B cell (primary cell): ENCODE measurements at regions not wholly inside any gene's neighbourhood (a gene's known extent, or its start where the extent isn't known, plus 50 kb on each side); places are given as distances from the start of the nearest gene placed in this dataset.

ENCODE experiments used
- ATAC-seq: fragments of 200-7000 bp; cut with Tn5 transposase; one replicate; pipeline ENCODE4 v1.10.0; 2021; ENCODE audit warnings: low read depth, mild to moderate bottlenecking, moderate number of reproducible peaks, moderate library complexity
- CTCF ChIA-PET: fragments of 350-600 bp; sonication (Branson Sonifier 250); formaldehyde crosslinking; loops from one replicate; lab custom pipeline; 2021; ENCODE audit warnings: antibody characterized with exemption, inconsistent platforms; lab: Charles Lee
- POLR2A ChIA-PET: fragments of 350-600 bp; sonication (Branson Sonifier 250); formaldehyde crosslinking; loops from one replicate; lab custom pipeline; 2021; ENCODE audit warnings: antibody characterized with exemption; lab: Charles Lee
- DNase-seq: peaks from one replicate; pipeline ENCODE4 v3.0.0; 2013
- H2AFZ ChIP-seq: 2 replicates; pipeline ENCODE4 v1.6.1; 2012; ENCODE audit warnings: mild to moderate bottlenecking, low read depth, low read length; ENCODE audit not compliant: insufficient read depth, poor library complexity, severe bottlenecking
- H3K27ac ChIP-seq, 2 donors: 1 replicate in 1 of 2; 2 replicates in 1 of 2; pipeline ENCODE4 v1.5.1; 2012 to 2013; ENCODE audit warnings: low read length in 2 of 2, mild to moderate bottlenecking in 2 of 2, moderate library complexity in 1 of 2
- H3K27me3 ChIP-seq, 4 experiments: fragments of 200-600 bp in 1 of 4; sonication (generic) in 1 of 4; replicated peaks in 1 of 4; 1 replicate in 2 of 4; 2 replicates in 2 of 4; pipeline versions ENCODE4 v1.6.1 to v1.7.0; 2013 to 2016; ENCODE audit warnings: low read length in 3 of 4, mild to moderate bottlenecking in 2 of 4, mixed read lengths in 1 of 4, moderate library complexity in 1 of 4; ENCODE audit not compliant: insufficient read depth in 4 of 4, control insufficient read depth in 3 of 4; ENCODE audit errors: control extremely low read depth in 1 of 4
- H3K36me3 ChIP-seq, 2 experiments: replicated peaks in 1 of 2; 1 replicate in 1 of 2; 2 replicates in 1 of 2; pipeline versions ENCODE4 v1.6.1 to v1.7.1; 2013; ENCODE audit warnings: low read length in 1 of 2; ENCODE audit not compliant: insufficient read depth in 2 of 2, control insufficient read depth in 1 of 2; ENCODE audit errors: control extremely low read depth in 1 of 2, extremely low read depth in 1 of 2
- H3K4me1 ChIP-seq, 2 donors: fragments of 200-600 bp in 1 of 2; sonication (generic) in 1 of 2; 1 replicate in 1 of 2; 2 replicates in 1 of 2; pipeline versions ENCODE4 v1.5.1 to v1.6.1; 2013 to 2017; ENCODE audit warnings: low read length in 2 of 2; ENCODE audit not compliant: control insufficient read depth in 2 of 2, insufficient read depth in 2 of 2
- H3K4me2 ChIP-seq: replicated peaks from 2 replicates; pipeline ENCODE3; 2012; ENCODE audit warnings: mild to moderate bottlenecking, low read depth, low read length; ENCODE audit not compliant: poor library complexity, severe bottlenecking
- H3K4me3 ChIP-seq, 5 experiments: fragments of 200-600 bp in 1 of 5; sonication (generic) in 1 of 5; 1 replicate in 3 of 5; 2 replicates in 2 of 5; pipeline versions ENCODE4 v1.5.1 to v1.7.0; 2011 to 2016; ENCODE audit warnings: low read length in 4 of 5, mild to moderate bottlenecking in 4 of 5, low read depth in 2 of 5, control low read depth in 1 of 5, moderate library complexity in 1 of 5; ENCODE audit not compliant: insufficient read depth in 1 of 5; ENCODE audit errors: control extremely low read depth in 1 of 5, extremely low read depth in 1 of 5
- H3K79me2 ChIP-seq: fragments of 200-600 bp; sonication (generic); one replicate; pipeline ENCODE4 v1.6.0; 2016; ENCODE audit warnings: low read length; ENCODE audit not compliant: control insufficient read depth, insufficient read depth
- H3K9ac ChIP-seq: fragments of 200-600 bp; sonication (generic); 2 replicates; pipeline ENCODE4 v1.6.1; 2017; ENCODE audit warnings: mild to moderate bottlenecking, low read length, moderate library complexity
- H3K9me3 ChIP-seq, 3 donors: one replicate each; pipeline versions ENCODE4 v1.6.1 to v1.7.1; 2013; ENCODE audit warnings: low read length in 2 of 3; ENCODE audit not compliant: control insufficient read depth in 2 of 3, insufficient read depth in 1 of 3; ENCODE audit errors: control extremely low read depth in 1 of 3
- H4K20me1 ChIP-seq: 2 replicates; pipeline ENCODE4 v1.6.0; 2012; ENCODE audit warnings: mild to moderate bottlenecking, low read length; ENCODE audit not compliant: insufficient read depth, control insufficient read depth, poor library complexity, severe bottlenecking
- H3K27ac Mint-ChIP-seq: one replicate; pipeline ENCODE4 v1.8.0; 2021; ENCODE audit warnings: mixed read lengths
- H3K27me3 Mint-ChIP-seq: one replicate; pipeline ENCODE4 v1.8.0; 2021; ENCODE audit warnings: mixed read lengths
- H3K4me1 Mint-ChIP-seq: one replicate; pipeline ENCODE4 v1.8.0; 2021; ENCODE audit warnings: mixed read lengths
- H3K4me3 Mint-ChIP-seq: one replicate; pipeline ENCODE4 v1.8.0; 2021; ENCODE audit warnings: mixed read lengths
- H3K9me3 Mint-ChIP-seq: one replicate; pipeline ENCODE4 v1.8.0; 2022; ENCODE audit warnings: mixed read lengths; ENCODE audit not compliant: insufficient read depth
- EZH2 ChIP-seq: IDR thresholded peaks from 2 replicates; pipeline ENCODE4 v1.6.1; 2012; ENCODE audit warnings: borderline replicate concordance, low read depth, mild to moderate bottlenecking, moderate library complexity, low read length; ENCODE audit not compliant: insufficient read depth, poor library complexity, severe bottlenecking
- WGBS: methylation state at CpG from one replicate; pipeline ENCODE4 v1.1.5; 2013; ENCODE audit warnings: missing lambda C conversion rate; ENCODE audit not compliant: insufficient coverage; 5-methylcytosine and 5-hydroxymethylcytosine counted together
- intact Hi-C: fragments of 100-400 bp; cut with micrococcal nuclease; formaldehyde crosslinking; loops from one replicate; pipeline ENCODE4 v1.10.0; 2022
- TF ChIP-seq, protein P1 (sequence below): fragments of 200-600 bp; IDR thresholded peaks from one replicate; pipeline ENCODE4 v1.8.0; 2022; ENCODE audit warnings: antibody characterized with exemption, mild to moderate bottlenecking

DNA sequence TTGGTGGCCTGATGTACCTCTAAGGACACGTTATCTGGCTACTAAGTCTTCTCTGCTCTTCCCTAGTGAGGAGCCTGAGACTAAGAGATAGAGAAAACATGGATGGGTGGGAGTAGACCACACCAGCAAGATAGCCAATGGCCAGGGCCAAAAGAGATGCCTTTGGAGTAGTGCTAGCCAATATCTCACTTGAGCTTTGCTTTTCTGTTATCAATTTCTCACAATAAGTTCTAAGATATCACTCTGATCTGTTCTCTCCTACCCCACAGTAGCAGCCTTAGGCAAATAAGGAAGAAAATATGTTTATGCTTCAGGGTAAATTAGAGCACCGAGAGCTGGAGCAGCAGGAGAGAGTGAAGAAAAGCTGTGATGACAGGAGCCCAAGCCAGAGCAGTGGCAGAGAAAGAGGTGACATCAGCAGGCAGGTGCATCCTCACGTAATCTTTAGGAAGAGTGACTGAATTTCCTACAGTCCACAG lies 343.9 kb upstream of the NOCT start:
- POLR2A ChIA-PET = no interaction called here

DNA sequence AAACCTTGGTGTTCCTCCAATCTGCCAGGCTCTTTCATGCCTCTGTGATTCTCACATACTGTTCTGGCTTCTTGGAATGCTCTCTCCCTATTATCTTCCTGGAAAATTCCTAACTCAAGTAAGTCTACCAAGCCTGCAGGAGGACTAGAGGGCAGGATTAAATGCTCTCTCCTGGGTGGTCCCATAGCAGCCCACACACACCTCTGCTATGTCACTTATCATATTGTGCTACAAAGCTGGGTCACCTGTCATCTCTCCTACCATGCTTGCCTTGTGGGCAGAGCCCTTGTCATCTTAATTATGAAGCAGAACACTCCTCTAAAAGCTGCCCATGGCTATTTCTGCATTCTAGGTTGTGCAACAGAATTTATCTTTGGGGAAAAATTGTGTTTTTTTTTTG lies 344.5 kb upstream of the NOCT start:
- no peaks in the 10 kb centered on the region for H3K79me2 ChIP-seq
- DNase-seq (no peak), ATAC-seq (no peak)
- no peak overlapping the region for H3K4me2 ChIP-seq
- no peak overlapping the region for H3K4me3 ChIP-seq
- peaks cover 0 to 3% (median 0%) of the 10 kb centered on the region in 3 donors for H3K9me3 ChIP-seq
- H3K9ac ChIP-seq = no peak overlapping the region
- TF ChIP-seq, protein P1, sequence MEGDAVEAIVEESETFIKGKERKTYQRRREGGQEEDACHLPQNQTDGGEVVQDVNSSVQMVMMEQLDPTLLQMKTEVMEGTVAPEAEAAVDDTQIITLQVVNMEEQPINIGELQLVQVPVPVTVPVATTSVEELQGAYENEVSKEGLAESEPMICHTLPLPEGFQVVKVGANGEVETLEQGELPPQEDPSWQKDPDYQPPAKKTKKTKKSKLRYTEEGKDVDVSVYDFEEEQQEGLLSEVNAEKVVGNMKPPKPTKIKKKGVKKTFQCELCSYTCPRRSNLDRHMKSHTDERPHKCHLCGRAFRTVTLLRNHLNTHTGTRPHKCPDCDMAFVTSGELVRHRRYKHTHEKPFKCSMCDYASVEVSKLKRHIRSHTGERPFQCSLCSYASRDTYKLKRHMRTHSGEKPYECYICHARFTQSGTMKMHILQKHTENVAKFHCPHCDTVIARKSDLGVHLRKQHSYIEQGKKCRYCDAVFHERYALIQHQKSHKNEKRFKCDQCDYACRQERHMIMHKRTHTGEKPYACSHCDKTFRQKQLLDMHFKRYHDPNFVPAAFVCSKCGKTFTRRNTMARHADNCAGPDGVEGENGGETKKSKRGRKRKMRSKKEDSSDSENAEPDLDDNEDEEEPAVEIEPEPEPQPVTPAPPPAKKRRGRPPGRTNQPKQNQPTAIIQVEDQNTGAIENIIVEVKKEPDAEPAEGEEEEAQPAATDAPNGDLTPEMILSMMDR = no peak
- TF ChIP-seq EZH2 = no peak
- no peaks in the 10 kb centered on the region for H3K36me3 ChIP-seq
- H3K4me1 ChIP-seq = no peaks in the 10 kb centered on the region
- Mint-ChIP-seq H3K9me3 (no peaks in the 10 kb centered on the region), H3K27ac (no peak overlapping the region), H3K27me3 (peaks cover 4% of the 10 kb centered on the region), H3K4me1 (no peaks in the 10 kb centered on the region), H3K4me3 (no peak overlapping the region)
- H3K27ac ChIP-seq = no peak overlapping the region
- intact Hi-C loops = no loop called here
- no peaks in the 10 kb centered on the region for H3K27me3 ChIP-seq
- no peaks in the 10 kb centered on the region for H4K20me1 ChIP-seq
- no peak overlapping the region for H2AFZ ChIP-seq
- ChIA-PET CTCF (interaction anchor here (1.5 to 1.6 kb wide), 2 partner anchors 9 to 11 kb away, joined by 4 read pairs; no protein-coding TSS in a partner anchor), POLR2A (no interaction called here)

More for the DNA sequence above, 343.9 kb upstream of the NOCT start:
- no peak overlapping the region for H3K4me3 ChIP-seq
- H3K27ac ChIP-seq = no peak overlapping the region
- WGBS = 67% methylated on average over 1 of the region's 3 CpGs
- Mint-ChIP-seq H3K9me3 (no peaks in the 10 kb centered on the region), H3K27me3 (peaks cover 4% of the 10 kb centered on the region), H3K4me3 (no peak overlapping the region), H3K4me1 (no peaks in the 10 kb centered on the region), H3K27ac (no peak overlapping the region)
- intact Hi-C loops = no loop called here
- no peak for ATAC-seq
- CTCF ChIA-PET = interaction anchor here (1.5 to 1.6 kb wide), 2 partner anchors 9 to 10 kb away, joined by 4 read pairs; no protein-coding TSS in a partner anchor
- no peaks in the 10 kb centered on the region for H3K27me3 ChIP-seq
- H2AFZ ChIP-seq = no peak overlapping the region
- TF ChIP-seq, protein P1 = no peak
- no peak for TF ChIP-seq EZH2
- H3K4me2 ChIP-seq = no peak overlapping the region
- no peak overlapping the region for H3K9ac ChIP-seq
- no peaks in the 10 kb centered on the region for H3K36me3 ChIP-seq
- H4K20me1 ChIP-seq = no peaks in the 10 kb centered on the region
- DNase-seq = no peak
- H3K4me1 ChIP-seq = no peaks in the 10 kb centered on the region
- peaks cover 0 to 3% (median 0%) of the 10 kb centered on the region in 3 donors for H3K9me3 ChIP-seq
- no peaks in the 10 kb centered on the region for H3K79me2 ChIP-seq
